HPDE6-E6E7 (cell line): ENCODE measurements at regions not wholly inside any gene's neighbourhood (a gene's known extent, or its start where the extent isn't known, plus 50 kb on each side); places are given as distances from the start of the nearest gene placed in this dataset.
A peak's percentile ranks its signal among the peaks of the same experiment; 100 is the strongest.

Experiments used
- DNase-seq: peaks from one replicate; pipeline ENCODE4 v3.0.0; 2011; ENCODE audit warnings: missing footprints; ENCODE audit errors: extremely low spot score

GRCh38 chr10:59595593-59595992 lies 114.1 kb downstream of the SLC16A9 start:
- DNase-seq, result no peak

DNA sequence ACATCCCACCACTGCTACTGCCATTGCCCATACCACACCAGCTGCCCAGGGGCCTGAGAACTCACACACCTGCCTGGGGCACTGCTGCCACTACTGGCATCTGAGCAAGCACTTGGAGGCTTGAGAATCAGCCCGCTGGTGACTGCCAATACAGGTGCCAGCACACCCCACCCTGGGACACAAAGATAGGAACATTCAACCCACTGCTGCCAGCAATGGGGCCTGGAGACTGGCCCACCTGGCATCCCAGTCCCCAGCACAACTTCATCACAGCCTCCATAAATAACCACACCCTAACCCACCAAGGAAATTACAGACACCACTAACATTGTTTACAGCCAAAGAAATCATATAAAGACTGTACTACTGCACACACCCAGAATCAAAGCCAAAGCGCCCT lies 115.9 kb downstream of the SLC16A9 start:
- no peak for DNase-seq

GRCh38 chr10:59589796-59590195 lies 119.9 kb downstream of the SLC16A9 start:
- DNase-seq, result no peak

DNA sequence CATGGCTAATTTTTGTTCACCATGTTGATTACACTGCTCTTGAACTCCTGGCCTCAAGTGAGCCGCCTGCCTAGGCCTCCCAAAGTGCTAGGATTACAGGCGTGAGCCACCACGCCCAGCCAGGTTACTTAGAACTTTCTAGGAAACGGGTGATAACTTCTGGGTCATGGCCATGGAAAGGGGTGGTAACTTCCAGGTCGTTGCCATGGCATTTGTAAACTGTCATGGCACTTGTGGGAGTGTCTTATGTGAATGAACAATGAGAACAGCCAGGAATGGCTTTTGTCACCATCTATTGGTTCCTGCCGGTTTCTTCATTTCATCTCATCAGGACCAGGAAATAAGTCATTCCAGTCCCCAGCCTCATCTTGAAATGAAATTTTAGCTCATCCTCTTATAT lies 120.9 kb downstream of the SLC16A9 start:
- no peak for DNase-seq

DNA sequence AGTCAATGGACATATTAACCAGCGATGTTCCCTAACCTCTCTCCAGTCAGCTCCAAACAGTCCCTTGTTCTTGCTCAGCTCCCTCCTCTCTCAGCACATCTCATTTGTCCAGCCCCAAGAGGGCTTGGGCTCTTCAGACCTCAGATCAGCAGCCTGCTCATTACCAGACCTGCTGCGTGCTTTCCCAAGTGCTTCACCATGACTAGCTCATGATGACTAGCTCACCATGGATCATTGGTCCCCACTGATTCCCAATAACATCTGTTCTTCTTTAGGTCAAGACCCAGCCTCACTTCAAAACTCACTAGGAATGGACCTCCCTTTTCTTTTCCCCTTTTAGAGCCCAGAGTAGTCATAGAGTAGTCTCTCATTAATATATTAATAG lies 121.9 kb downstream of the SLC16A9 start:
- DNase-seq, result no peak

GRCh38 chr10:59587083-59587755 lies 122.4 kb downstream of the SLC16A9 start:
- DNase-seq, result peak; percentile 48

DNA sequence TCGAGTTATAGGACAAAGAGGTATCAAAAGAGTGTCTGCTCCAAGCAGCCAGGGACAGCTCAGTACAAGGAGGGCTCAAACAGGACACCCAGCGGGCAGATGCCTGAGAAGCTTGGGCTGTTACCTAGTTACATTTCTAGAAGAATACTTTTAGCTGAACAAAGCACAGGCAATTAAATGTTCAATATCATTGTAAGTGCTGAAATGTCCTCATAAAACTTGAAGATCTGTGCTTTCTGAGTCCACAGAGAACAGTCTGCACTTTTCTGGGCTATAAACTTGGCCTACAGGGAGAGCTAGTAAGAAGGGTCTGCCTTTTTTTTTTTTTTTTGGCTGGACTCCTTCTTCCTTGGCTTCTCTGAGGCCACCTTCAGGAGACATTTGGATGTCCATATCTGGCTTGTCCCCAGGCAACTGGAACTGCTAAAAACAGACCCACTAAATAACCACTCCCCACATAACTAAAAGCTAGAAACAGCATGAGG lies 123.2 kb downstream of the SLC16A9 start:
- DNase-seq, result no peak

DNA sequence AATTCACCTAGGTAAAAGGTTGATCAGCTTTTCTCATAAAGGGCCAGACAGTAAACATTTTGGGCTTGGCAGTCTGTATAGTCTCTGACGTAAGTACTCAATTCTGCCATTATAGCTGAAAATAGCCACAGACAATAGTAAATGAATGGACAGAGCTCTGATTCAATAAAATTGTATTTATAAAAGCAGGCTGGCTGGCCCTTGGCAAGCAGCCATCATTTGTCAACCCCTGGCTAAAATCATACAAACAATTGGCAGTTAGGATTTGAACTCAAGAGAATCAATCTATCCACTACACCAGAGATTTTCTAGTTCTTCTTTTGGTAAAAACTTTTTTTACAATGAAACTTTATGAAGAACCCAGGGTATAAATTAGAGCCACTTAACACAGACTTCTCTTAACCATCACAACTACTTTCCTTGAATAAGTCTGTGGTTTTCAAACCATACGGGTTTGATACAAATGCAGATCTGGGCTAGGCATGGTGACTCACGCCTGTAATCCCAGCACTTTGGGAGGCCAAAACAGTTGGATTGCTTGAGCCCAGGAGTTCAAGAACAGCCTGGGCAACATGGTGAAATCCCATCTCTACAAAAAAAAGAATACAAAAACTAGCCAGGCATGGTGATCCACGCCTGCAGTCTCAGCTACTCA lies 124.5 kb downstream of the SLC16A9 start:
- DNase-seq, result no peak

- no peak for DNase-seq
Measured at GRCh38 chr10:59582780-59583179, 126.9 kb downstream of the SLC16A9 start.

DNA sequence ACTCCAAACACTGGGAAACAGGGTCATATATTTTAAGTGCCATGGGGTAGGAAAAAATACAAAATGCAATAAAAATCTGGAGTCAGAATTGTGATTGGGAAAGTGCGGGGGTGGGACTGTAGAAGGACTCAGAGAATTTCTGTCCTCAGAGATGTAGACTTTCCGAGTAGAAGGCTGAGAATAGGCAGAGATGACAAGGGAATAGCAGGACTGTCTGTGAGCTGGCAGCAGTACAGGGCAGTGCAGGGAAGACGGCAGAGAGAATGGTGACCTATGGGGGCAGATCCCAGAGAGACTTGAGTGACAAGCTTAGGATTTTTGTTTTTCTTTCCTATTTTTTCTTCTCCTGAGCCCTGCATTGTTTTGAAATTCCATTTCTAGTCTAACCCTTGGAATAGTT lies 127.6 kb downstream of the SLC16A9 start:
- peak; percentile 23 for DNase-seq

- DNase-seq, result peak; percentile 38
Measured at GRCh38 chr10:59580026-59580863, 129.4 kb downstream of the SLC16A9 start.

GRCh38 chr10:59578741-59579140 lies 130.9 kb downstream of the SLC16A9 start:
- no peak for DNase-seq

DNA sequence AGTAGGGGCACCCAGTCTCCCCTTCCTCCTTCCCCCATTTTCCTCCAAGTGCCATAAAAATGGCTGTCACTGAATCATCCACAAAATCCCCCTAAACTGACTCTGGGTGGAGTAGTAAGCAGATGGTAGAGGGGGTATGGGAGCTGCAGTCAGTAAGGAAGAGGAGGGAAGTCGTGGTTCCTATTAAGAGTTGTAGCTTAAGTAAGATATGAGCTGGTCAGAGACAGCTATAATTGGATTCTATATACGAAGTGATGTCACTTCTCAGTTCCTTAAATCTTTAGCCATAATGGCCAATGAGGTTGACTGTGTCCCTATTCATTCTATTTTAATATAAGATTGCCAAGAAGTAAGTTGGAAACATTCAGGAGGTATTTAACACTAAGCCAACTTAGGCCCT lies 131.7 kb downstream of the SLC16A9 start:
- DNase-seq, result no peak

DNA sequence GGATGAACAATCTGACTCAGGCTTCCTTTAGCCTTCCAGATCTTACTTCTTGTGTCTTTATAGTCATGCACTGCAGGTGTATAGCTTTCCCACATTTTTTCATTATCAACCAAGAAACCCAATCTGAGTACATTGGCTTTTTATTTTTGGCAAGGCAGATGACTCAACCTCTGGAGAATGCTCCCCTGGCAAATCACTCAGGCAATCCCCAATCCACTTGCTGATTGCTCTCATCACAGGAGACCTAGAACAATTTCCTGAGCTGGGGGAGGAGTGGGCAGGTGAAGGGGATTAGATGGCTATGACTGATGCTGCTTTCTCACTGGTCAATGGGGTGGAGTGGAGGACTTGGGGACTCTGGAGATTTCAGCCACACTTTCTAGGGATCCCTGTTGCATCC lies 134.4 kb downstream of the SLC16A9 start:
- no peak for DNase-seq

DNA sequence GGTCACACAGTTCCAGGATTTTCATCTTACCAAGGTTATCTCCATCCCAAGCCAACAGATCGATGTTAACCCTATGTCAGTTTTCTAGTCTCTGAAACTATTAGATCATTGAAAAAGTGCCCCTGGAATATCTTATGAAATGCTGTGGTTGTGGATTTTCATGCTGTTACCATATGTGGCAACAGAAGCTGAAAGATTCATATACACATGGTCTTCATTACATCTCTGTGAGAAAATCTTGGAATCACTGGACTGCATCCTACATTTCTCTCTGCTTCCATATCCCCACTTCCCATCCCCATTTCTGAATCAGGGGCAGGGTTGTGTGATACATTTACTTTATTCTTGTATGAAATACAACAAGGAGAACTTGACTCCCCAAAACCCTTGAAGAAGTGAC lies 146.1 kb downstream of the SLC16A9 start:
- no peak for DNase-seq

GRCh38 chr10:59562126-59562525 lies 147.5 kb downstream of the SLC16A9 start:
- DNase-seq, result no peak

- no peak for DNase-seq
Measured at GRCh38 chr10:59561477-59562121, 148.1 kb downstream of the SLC16A9 start.

GRCh38 chr10:59560990-59561389 lies 148.7 kb downstream of the SLC16A9 start:
- DNase-seq, result no peak

GRCh38 chr10:59560161-59560560 lies 149.5 kb downstream of the SLC16A9 start:
- no peak for DNase-seq

DNA sequence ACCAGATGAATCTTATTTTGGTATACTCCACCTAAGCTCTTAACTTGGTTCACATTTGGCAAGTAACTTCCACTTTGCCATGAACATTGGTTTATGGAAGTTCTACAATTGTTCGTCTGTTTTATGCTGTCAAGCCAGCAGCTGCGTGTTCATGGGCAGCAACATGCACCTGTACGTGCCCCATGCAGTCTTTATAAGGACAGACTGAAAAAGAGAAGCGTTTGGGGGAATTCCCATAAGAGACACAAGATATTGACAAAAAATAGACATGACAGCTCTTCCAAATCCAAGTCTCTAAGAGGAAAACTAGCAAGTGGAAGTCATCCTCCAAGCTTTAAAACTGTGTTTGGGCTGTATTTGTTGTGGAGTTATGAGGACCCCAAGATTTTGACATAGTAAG lies 151.6 kb downstream of the SLC16A9 start:
- no peak for DNase-seq

DNA sequence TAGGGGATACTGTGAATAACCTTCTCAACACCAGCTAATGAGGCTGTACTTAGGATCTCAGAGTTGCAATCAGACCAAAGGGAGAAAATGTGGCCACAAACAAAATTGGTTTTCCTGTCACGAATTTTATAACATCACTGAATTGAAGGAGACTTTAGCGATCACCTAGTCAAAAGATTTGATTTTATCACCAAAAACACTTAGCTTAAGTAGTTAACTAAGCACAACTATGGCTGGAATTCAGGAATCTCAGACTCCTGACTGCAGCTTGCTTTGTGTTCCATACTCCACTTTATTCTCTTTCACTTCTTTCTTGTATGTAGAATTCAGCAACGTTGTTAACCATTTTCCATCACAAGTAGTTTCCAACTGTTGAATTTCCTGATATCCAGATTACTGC lies 152.0 kb downstream of the SLC16A9 start:
- no peak for DNase-seq

DNA sequence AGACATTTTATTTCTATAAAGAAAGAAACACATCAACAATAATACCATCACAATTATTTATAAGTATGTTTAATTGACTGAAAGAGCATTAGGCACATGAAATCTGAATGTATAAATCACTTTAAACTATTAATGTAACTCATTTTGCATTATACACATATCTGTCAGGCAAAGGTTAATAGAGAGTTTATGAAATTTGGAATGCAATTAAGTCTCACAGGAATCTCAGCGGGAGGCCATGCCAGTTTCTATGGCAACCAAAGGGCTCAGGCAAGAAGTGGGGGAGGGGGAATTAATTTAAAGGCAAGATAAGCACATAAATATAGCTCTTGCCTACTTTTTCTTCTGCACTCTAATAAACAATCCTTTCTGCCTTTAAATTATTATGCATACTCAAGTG lies 152.6 kb downstream of the SLC16A9 start:
- DNase-seq, result no peak
